GM21786 (cell line): ENCODE measurements at regions not wholly inside any gene's neighbourhood (a gene's known extent, or its start where the extent isn't known, plus 50 kb on each side); places are given as distances from the start of the nearest gene placed in this dataset.

Experiments used
- ATAC-seq: cut with Tn5 transposase; IDR thresholded peaks from one replicate; pipeline ENCODE4 v1.9.1; 2021; ENCODE audit not compliant: unreplicated experiment

GRCh38 chr15:39430389-39430788, 150.5 kb upstream of the THBS1 start:
- ATAC-seq, result no peak

- no peak for ATAC-seq
Observed at GRCh38 chr15:39431376-39431775, 149.5 kb upstream of the THBS1 start.

GRCh38 chr15:39432026-39432425, 148.9 kb upstream of the THBS1 start:
- no peak for ATAC-seq

- no peak for ATAC-seq
Observed at GRCh38 chr15:39432912-39433348, 147.9 kb upstream of the THBS1 start.

- ATAC-seq, result no peak
Observed at GRCh38 chr15:39433376-39433775, 147.5 kb upstream of the THBS1 start.

- ATAC-seq, result no peak
Observed at GRCh38 chr15:39434163-39434562, 146.7 kb upstream of the THBS1 start.

GRCh38 chr15:39434751-39435238, 146.1 kb upstream of the THBS1 start:
- ATAC-seq, result no peak

GRCh38 chr15:39435244-39435643, 145.6 kb upstream of the THBS1 start:
- no peak for ATAC-seq

GRCh38 chr15:39438260-39438659, 142.6 kb upstream of the THBS1 start:
- ATAC-seq, result no peak

- no peak for ATAC-seq
Observed at GRCh38 chr15:39438799-39439592, 141.9 kb upstream of the THBS1 start.

- ATAC-seq, result no peak
Observed at GRCh38 chr15:39442898-39443297, 138.0 kb upstream of the THBS1 start.

- no peak for ATAC-seq
Observed at GRCh38 chr15:39443659-39444219, 137.1 kb upstream of the THBS1 start.

- ATAC-seq, result no peak
Observed at GRCh38 chr15:39444735-39445470, 136.0 kb upstream of the THBS1 start.

GRCh38 chr15:39445931-39446330, 134.9 kb upstream of the THBS1 start:
- ATAC-seq, result no peak

GRCh38 chr15:39447346-39447745, 133.5 kb upstream of the THBS1 start:
- no peak for ATAC-seq

GRCh38 chr15:39447881-39448280, 133.0 kb upstream of the THBS1 start:
- ATAC-seq, result no peak

- no peak for ATAC-seq
Observed at GRCh38 chr15:39448409-39448808, 132.5 kb upstream of the THBS1 start.

GRCh38 chr15:39451121-39451688, 129.7 kb upstream of the THBS1 start:
- ATAC-seq, result no peak

- no peak for ATAC-seq
Observed at GRCh38 chr15:39451871-39452270, 129.0 kb upstream of the THBS1 start.

- ATAC-seq, result peak; percentile 88
Observed at GRCh38 chr15:39453620-39454019, 127.3 kb upstream of the THBS1 start.

GRCh38 chr15:39454189-39454986, 126.5 kb upstream of the THBS1 start:
- ATAC-seq, result no peak
